HEK293 (cell line): ENCODE measurements at regions not wholly inside any gene's neighbourhood (a gene's known extent, or its start where the extent isn't known, plus 50 kb on each side); places are given as distances from the start of the nearest gene placed in this dataset.

ENCODE experiments used
- MEIS1 ChIP-seq: sonication (generic); formaldehyde crosslinking; IDR thresholded peaks from 2 replicates; pipeline ENCODE4 v1.8.1; 2022; ENCODE audit warnings: missing genetic modification reagents, mild to moderate bottlenecking, borderline replicate concordance
- ZBTB26 ChIP-seq: fragments of 450-650 bp; formaldehyde crosslinking; optimal IDR thresholded peaks from 2 replicates; pipeline ENCODE3; 2016; ENCODE audit warnings: missing biosample characterization, mild to moderate bottlenecking, missing genetic modification characterization
- ZNF416 ChIP-seq: fragments of 450-650 bp; formaldehyde crosslinking; IDR thresholded peaks from 2 replicates; pipeline ENCODE4 v1.5.1; 2016; ENCODE audit warnings: missing biosample characterization, missing genetic modification characterization

DNA sequence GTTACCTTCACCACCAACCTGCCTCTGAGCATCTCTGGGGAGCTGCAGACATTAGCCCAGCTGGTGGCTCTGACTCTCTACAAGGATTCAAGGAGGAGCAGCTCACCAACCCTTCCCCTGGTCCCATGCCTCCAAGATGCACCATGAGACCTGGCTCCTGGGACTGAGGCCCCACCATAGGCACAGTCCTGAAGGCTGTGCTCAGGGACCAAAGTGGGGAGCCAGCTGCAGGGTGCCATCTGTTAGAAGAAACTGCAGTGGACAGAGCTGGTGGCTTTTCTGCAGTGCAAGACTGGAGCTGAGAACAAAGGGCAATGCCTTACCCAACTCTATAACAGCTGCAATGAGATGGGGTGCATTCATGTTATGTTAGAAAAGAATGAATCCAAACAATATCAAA, 581.6 kb downstream of the TCERG1L start:
- no peak for TF ChIP-seq ZBTB26 (tag by site-specific recombination)
- TF ChIP-seq ZNF416 (tag by site-specific recombination): no peak
- no peak for TF ChIP-seq MEIS1
